ENCODE measurements at regions not wholly inside any gene's neighbourhood (a gene's known extent, or its start where the extent isn't known, plus 50 kb on each side); places are given as distances from the start of the nearest gene placed in this dataset.
"Not testable (repeated sequence)": the region's sequence is repeated elsewhere in the genome, so short reads cannot be mapped to it uniquely, and the experiment has no call there.

DNA sequence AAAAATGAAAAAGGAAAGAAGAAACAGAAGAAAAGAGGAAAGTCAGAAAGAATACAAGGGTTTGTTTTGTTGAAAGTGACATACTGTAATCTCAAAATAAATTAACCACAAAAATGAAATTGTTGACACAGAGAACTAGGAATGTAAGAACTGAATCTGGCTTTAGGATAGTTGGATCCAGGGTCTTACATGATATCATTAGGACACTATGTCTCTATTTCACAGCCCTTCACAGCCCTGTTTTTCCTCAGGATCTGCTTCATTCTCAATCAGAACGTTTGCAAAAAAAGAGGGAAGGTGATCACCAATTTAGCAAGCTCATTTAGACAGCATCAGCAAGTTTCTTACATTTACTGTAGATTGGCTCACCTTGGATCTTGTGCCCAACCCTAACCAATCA is 188.5 kb upstream of the NREP start:
- DNase-seq (ENCODE audit: low read depth, low spot score): no peak

DNA sequence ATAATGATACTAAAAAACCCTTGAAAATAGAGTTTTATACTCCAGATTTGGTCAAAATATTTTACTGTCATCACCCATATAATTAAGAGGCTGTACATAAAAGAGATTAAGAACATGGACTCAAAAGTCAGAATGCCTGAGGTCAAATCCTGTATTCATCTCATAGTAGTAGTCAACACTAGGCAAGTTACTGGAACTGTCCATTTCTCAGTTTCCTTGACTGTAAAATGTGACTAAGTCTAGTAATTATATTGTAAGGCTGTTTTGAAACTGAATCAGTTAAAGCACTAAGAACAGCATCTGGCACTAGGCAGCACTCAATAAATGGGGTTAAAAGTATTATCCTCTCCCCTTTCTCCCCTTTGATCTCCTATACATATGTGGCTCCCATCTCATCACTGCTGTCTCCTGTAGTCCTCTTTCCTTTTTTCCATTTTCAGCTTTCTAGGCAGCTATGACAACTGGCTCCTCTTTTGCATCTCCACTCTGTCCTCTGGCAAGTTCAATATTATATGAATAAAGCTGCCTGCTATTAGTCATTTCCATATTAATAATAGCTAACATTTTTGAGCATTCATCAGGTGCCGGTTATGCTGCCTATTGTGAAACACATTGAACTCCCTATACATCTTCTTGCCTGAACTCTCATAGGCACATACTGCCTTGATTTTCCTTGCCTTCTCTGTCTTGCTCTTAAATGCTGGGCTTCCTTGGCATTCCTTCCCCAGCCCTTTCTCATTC is 185.8 kb upstream of the NREP start:
- no peak for DNase-seq (ENCODE audit: low read depth, low spot score)

DNA sequence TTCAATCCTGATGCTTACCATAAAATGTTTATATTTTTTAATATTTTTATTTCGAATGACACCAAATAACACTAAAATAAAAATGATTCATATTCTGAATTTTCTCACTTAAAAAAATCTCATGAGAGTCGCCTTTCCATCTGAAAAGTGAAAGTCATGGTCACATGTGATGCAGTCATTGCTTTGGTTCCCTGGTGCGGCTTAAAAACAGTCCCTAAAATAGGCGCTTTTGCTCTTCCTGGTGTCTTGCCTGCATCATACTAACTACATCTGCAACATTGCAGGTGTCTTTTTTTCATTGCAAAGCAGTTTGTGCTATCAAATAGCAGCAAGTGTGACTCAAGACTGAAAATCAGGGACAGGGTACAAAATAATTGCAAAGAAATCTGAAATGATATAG is 185.2 kb upstream of the NREP start:
- DNase-seq (ENCODE audit: low read depth, low spot score): no peak

DNA sequence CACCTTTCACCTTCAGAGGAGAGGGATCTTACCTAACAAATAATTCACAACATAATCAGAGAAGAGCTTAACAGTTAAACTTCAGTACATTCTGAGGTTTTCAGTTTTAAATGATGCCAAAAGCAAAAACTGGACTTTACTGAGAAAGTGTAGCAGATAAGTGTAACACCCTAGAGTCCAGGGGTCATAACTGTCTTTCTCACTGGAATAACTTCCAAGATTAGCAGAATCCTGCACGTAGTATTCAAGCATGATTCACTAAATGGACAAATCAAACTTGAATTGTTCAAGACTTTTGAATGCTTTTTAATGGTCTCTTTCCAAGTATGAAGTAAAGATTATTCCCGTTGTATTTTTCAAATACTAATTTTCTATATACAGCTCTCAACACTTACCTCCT is 180.1 kb upstream of the NREP start:
- DNase-seq (ENCODE audit: low read depth, low spot score): no peak

DNA sequence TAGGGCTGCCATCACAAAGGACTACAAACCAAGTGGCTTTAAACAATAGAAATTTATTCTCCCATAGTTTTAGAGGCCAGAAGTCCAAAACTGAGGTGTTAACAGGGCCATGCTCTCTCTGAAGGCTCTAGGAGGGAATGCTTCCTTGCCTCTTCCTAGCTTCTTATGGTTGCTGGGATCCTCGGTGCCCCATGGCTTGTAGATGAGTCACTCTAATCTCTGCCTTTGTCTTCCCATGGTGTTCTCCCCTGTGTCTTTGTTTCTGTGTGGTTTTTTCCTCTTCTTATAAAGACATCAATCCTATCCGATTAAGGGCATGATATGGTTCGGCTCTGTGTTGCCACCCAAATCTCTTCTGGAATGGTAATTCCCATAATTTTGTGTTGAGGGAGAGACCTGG is 178.8 kb upstream of the NREP start:
- DNase-seq (ENCODE audit: low read depth, low spot score): no peak

DNA sequence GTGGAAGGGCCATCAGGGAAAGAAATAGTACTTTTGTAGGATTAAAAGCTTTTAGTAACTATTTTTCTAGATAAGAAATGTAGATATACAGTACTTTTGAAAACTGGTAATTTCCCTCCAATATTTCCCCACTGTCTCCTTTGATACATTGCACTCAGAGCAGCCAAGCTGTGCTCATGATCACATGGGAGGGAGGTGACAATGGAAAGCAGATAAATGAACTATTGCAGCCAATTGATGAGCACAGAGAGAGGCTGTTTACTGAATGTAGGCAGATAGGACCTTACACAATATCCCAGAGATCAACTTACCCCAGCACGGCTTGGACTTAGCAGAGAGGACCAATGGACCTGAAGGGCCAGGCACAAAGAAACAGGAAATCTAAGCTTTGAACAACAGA is 178.0 kb upstream of the NREP start:
- DNase-seq (ENCODE audit: low read depth, low spot score): no peak

DNA sequence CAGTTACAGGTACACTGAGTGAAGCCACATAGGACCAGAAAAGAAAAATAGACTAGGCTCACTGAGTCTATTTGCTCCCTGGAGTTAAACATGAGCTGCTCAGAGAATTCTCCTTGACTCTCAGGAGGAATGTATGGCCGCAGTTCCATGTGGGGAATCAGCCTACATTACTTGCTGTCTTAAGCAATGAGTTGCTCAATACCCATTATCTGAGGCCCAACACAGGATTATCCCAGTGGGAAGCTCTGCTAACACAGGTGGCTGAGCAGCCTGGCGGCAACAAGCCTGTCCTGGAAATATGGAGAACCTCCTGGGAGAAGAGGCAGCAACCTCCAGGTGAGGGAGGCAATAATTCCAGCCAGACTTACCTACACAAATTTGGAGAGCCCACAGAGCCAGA is 177.5 kb upstream of the NREP start:
- no peak for DNase-seq (ENCODE audit: low read depth, low spot score)

DNA sequence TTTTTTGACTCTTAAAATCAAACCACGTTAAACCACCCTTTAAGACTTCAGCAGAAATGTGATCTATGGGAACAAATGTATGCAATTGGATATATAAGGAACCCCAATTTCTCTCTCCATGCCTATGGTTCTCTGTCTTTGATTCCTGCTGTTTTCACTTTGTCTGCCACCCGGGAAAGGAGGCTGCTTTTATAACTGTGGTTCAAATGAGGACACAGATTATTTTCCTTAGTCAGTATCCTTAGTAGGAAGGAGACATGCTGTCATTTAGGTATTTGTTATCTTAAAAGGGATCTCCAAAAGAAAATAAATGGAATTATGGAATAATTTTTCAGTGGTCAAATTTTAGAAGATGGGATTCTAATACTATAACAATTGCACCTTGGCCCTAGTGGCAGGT is 176.1 kb upstream of the NREP start:
- no peak for DNase-seq (ENCODE audit: low read depth, low spot score)

DNA sequence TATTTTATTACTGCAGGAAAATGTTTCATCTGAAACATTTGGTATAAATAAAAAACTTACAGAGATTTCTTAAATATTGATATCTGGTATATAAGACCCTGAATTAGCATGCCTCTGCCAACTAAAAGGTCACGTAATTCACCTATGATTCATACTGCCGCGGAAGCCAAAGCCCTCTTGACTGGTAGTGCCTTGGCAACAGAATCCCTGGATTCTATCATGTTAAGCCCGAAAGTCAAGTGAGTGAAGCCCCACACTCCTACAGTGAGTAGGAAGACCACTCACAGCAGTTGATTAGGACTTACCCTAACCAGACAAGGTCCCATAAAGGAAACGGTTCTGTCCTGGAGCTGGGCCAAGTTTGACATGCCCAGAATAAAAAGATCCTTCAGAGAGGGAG is 175.6 kb upstream of the NREP start:
- no peak for DNase-seq (ENCODE audit: low read depth, low spot score)

DNA sequence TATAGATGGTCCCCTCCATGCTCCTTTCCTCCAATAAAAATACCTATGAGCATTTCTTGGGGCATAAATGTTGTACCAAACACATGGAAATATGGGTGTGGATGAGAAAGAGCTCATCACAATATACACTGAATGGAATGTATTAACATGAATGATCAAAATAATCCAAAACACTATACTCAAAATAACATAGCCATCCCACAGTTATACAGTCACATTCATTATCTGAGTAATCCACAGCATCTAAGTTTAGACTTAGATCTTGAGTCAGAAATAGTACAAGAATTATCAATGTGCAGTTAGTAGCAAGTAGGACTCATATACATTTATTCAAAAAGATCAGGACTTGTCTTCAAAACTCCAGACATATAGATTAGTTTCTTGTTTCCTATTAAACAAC is 175.2 kb upstream of the NREP start:
- DNase-seq (ENCODE audit: low read depth, low spot score): no peak

DNA sequence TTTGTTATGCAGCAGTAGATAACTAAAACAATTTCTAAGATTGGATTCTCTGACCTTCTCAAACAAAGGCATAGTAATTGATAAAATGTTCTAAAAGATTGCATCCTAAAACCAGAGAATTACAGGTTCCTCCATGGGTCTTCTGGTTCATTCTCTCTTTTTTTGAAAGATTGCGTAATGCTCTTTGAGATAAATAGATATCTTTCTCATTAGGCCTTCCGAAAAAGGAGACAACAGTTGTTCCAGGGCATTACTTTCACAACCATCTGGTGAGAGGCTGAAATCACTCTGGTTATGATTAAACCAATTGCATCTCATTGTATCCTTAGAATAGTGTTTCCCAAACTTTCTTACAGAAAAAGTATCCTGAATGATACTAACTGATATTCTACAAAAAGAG is 174.7 kb upstream of the NREP start:
- DNase-seq (ENCODE audit: low read depth, low spot score): no peak

DNA sequence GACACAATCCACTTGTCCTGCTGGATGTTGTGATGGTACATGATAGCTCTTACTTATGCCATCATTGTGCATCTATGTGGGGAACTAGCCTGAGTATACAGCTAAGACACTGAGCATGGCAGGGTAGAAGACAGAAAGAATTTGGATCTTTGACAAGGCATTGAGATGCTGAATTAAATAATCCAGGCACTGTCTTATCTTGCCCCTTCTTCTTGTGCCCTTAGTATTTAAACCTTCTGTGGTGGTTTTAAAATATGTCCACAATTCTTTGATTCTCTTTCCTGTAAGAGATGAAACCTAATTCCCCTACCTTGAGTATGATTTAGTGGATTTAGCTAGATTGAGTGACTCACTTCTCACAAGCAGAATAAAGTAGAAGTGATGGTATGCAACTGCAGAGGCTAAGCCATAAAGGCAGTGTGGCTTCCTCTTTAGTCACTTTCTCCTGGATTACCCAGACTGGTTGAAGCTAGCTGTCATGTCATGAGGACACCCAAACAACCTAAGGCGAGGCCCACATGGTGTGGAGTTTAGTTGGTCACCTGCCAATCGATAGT is 174.0 kb upstream of the NREP start:
- DNase-seq (ENCODE audit: low read depth, low spot score): no peak

DNA sequence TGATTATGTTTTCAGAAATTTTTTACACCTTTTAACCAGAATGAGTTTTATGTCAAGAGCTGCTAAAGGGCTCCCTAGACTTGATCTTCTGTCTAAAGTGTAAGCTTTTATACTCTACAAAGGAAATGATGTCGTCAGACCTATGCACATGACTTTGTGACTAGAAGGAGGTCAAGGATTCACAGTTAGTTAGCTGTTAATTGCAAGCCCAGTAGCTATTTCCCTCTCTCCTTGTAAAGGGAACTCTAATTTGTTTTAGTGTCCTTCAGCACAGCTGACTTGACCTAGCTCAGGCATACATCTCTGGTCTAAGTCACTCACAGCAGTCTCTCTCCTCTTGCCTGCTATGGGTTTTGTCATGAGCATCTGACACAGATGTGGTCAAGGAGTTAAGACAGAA is 173.5 kb upstream of the NREP start:
- no peak for DNase-seq (ENCODE audit: low read depth, low spot score)

DNA sequence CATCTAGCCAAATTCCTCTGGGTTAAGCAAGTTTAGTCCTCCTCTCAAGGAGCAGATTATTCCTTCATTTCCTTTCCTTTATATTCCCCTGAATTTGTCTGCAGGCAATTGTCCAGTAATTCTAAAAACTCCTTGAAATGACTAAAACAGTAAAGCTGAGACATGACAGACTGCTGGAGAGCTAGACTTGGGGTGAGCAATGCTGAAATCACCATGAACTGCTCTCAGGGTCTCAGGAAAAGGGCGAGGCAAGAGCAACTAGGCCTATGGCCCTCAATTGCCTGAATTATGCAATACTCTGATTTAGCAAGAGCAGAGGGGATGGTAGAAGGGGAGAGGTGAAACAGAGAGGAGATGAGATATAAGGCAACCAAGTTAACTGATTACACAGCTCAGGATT is 172.9 kb upstream of the NREP start:
- DNase-seq (ENCODE audit: low read depth, low spot score): no peak

DNA sequence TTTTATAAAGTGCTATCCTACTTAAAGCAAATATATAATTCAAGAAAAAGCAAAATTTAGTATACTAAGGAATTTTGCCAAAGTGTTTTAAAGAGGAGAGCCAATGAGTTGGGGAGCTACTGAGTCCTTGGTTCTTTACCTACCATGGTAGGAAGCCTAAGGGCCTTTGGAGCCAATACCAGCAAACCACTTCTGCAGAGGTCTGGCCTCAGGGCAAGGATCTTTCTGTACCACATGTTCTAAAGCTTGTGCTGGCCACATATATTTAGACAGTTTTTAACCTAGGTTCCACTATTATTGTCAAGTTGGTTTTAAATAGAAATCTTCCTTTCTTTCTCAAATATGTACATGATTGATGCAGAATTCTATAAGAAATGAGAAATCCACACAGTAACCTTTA is 172.3 kb upstream of the NREP start:
- DNase-seq (ENCODE audit: low read depth, low spot score): no peak

DNA sequence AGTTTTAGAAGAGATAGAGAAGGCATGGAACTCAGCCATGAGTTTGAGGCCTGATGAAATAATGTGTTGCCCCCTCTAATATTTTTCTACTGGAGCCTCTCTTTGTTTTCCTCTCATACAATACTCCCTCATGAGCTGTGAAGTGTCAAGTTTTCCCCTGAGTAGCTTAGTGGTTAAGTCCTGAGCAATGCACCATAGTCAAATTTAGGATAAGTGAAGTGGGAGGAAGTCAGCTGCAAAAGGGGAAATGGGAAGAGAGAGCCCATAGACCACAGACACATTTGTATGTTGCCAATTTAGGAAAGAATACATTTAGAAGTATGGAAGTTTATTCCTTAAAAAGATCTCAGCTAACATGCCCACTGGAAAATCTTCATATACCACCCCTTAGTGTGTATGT is 171.5 kb upstream of the NREP start:
- no peak for DNase-seq (ENCODE audit: low read depth, low spot score)

DNA sequence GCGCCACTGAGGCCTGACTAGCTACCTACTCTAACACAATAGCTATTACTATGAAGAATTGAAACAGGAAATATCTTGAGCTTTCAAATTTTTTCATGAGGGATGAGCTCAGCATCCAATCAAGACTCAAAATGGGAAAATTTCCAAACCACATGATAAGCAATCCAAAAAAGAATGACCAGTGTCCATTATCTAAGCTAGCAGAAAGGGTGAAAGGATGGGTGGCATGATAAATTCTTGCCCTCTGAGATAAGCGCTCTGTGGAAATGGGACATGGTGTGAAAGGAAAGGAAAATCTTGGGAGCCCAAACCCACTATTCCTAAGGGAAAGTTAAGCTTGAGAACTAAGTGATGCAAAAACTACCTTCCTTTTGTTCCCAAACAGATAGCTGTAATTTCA is 170.2 kb upstream of the NREP start:
- no peak for DNase-seq (ENCODE audit: low read depth, low spot score)

DNA sequence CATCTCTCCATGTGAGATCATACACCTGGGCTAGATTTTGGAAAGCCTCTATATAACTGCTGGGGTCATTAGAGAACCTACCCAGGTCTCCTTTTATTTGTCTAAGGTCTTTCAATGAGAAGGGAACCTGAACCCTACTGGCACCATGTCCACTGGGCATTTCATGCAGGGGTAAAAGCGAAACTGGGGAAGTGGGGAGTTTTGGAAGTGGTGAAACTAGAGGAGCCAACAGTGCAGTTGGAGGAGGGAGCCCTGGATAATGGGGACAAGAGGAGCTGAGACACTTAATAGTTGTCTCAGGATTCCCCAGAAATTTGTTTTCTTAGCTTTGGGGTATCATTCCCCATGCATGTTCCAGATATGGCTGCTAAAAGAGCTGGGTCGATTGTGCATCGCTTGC is 169.0 kb upstream of the NREP start:
- no peak for DNase-seq (ENCODE audit: low read depth, low spot score)

DNA sequence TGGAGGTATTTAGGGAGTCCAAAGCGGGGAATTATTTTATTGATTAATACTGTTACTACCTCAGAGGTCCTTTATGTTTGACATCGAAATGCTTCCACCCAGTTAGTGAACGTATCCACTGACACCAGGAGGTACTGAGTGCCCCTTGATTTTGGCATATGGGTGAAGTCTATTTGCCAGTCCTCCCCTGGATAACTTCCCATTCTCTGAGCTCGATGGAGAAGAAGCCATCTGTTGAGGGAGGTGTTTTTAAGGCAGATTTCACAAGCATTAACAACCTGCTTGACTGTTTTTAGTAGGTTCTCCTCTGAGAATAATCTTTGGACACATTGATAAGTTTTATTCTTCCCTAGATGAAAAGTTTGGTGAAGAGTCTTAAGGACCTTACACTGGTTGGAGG is 165.3 kb upstream of the NREP start:
- DNase-seq (ENCODE audit: low read depth, low spot score): no peak

DNA sequence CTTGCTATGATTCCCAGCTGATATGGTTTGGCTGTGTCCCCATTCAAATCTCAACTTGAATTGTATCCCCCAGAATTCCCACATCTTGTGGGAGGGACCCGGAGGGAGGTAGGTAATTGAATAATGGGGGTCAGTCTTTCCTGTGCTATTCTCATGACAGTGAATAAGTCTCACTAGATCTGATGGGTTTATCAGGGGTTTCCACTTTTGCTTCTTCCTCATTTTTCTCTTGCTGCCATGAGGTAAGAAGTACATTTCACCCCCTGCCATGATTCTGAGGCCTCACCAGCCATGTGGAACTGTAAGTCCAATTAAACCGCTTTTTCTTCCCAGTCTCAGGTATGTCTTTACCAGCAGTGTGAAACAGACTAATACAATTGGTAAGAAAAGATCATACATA is 164.7 kb upstream of the NREP start:
- DNase-seq (ENCODE audit: low read depth, low spot score): not testable (repeated sequence)

DNA sequence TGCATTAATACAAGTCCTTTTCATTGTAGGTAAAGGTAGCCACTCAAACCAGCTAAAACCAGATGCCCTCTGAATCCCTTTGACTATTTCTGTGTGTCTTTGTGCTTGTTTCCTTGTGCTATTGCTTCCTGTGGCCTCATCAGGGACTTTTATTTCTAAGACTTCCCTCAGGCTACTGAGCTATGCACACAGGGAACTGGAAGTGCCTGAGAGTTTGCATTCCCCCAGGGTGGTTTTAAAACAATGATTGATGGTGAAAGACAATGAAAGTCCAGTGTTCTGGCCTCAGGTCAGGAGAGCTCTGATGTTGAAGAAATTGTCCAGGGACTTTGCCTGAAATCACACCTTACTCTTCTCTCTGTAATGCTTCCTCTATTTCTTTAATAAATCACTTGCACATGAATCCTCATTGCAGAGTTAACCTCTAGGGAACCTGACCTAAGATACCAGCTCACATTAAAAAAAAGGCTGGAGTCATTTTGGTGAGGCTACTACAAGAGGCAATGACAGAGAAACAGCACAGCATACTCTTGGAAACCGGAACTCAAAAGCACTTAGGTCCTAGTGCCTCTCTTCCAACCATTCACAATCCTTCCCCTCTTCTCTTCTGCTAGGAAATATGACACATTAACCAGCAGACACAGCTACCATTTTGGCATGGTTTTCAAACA is 158.1 kb upstream of the NREP start:
- no peak for DNase-seq (ENCODE audit: low read depth, low spot score)

DNA sequence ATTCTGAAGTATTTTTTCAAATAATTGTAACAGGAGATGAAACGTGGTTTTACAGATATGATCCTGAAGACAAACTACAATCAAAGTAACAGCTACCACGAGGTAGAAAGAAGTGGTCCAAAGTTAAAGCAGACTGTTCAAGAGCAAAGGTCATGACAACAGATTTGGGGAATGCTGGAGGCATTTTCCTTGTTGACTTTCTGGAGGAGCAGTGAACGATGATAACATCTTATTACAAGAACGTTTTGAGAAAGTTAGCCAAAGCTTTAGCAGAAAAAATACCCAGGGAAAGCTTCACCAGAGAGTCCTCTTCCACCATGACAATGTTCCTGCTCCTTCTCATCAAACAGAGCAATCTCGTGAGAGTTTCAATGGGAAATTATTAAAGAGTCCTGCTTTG is 145.4 kb upstream of the NREP start:
- no peak for DNase-seq (ENCODE audit: low read depth, low spot score)

DNA sequence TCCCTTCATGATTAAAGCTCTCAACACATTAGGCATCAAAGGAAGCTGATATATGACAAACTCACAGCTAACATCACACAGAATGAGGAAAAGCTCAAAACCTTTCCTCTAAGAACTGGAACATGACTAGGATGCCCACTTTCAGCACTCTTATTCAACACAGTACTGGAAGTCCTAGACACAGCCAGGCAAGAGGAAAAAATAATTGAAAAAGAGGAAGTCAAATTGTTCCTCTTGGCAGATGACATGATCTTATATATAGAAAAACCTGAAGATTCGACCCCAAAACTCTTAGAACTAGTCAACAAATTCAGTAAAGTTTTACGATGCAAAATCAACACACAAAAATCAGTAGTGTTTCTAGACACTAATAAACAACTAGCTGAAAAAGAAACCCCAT is 144.3 kb upstream of the NREP start:
- DNase-seq (ENCODE audit: low read depth, low spot score): no peak

All from pulmonary artery endothelial cell (primary cell).